Liver (tissue), 8 donors: ENCODE measurements at regions not wholly inside any gene's neighbourhood (a gene's known extent, or its start where the extent isn't known, plus 50 kb on each side); places are given as distances from the start of the nearest gene placed in this dataset.

Source experiments
- DNase-seq: peaks from one replicate; pipeline ENCODE4 v3.0.0-alpha.2; 2017; ENCODE audit warnings: low spot score
- H3K27ac ChIP-seq, 2 donors: one replicate each; pipeline ENCODE4 v1.7.0; 2013; ENCODE audit warnings: inconsistent platforms in 2 of 2, low read length in 2 of 2, control low read depth in 1 of 2, low read depth in 1 of 2, mild to moderate bottlenecking in 1 of 2
- H3K27me3 ChIP-seq, 4 donors: one replicate each; pipeline versions ENCODE4 v1.6.1 to v1.7.0; 2013; ENCODE audit warnings: low read length in 3 of 4, inconsistent platforms in 1 of 4, mild to moderate bottlenecking in 1 of 4, moderate library complexity in 1 of 4; ENCODE audit not compliant: control insufficient read depth in 4 of 4, insufficient read depth in 4 of 4
- H3K36me3 ChIP-seq, 4 donors: one replicate each; pipeline versions ENCODE4 v1.6.1 to v1.7.0; 2013; ENCODE audit warnings: low read length in 3 of 4, mild to moderate bottlenecking in 3 of 4, low read depth in 1 of 4, moderate library complexity in 1 of 4; ENCODE audit not compliant: control insufficient read depth in 4 of 4, insufficient read depth in 3 of 4
- H3K4me1 ChIP-seq, 4 donors: one replicate each; pipeline versions ENCODE4 v1.6.1 to v1.7.0; 2013; ENCODE audit warnings: low read length in 3 of 4, mild to moderate bottlenecking in 3 of 4, moderate library complexity in 1 of 4; ENCODE audit not compliant: control insufficient read depth in 4 of 4, insufficient read depth in 4 of 4
- H3K4me3 ChIP-seq, 3 donors: one replicate each; pipeline versions ENCODE4 v1.6.1 to v1.7.0; 2013; ENCODE audit warnings: low read length in 3 of 3, control low read depth in 1 of 3, low read depth in 1 of 3, mild to moderate bottlenecking in 1 of 3
- H3K9ac ChIP-seq, 2 donors: one replicate each; pipeline ENCODE4 v1.7.0; 2013; ENCODE audit warnings: low read length in 2 of 2, mild to moderate bottlenecking in 2 of 2, moderate library complexity in 2 of 2, control low read depth in 1 of 2, low read depth in 1 of 2
- H3K9me3 ChIP-seq, 4 donors: one replicate each; pipeline versions ENCODE4 v1.6.1 to v1.7.0; 2013; ENCODE audit warnings: low read length in 3 of 4; ENCODE audit not compliant: control insufficient read depth in 4 of 4
- ATF3 ChIP-seq: IDR thresholded peaks from 2 replicates; pipeline ENCODE4 v1.6.1; 2016; ENCODE audit warnings: antibody characterized with exemption
- CTCF ChIP-seq: fragments of 150-350 bp; IDR thresholded peaks from 2 replicates; pipeline ENCODE4 v1.5.1; 2017; ENCODE audit warnings: improper control_type of control experiment, low read depth, low read length; ENCODE audit not compliant: missing input control
- EGR1 ChIP-seq, 2 donors: IDR thresholded peaks; 2 replicates each; pipeline ENCODE4 v1.6.1; 2016 to 2018; ENCODE audit warnings: antibody characterized with exemption in 2 of 2, low read depth in 2 of 2
- FOXA1 ChIP-seq: IDR thresholded peaks from 2 replicates; pipeline ENCODE4 v1.6.1; 2016; ENCODE audit warnings: antibody characterized with exemption
- FOXA2 ChIP-seq: IDR thresholded peaks from 2 replicates; pipeline ENCODE4 v1.6.1; 2016; ENCODE audit warnings: antibody characterized with exemption
- GABPA ChIP-seq, 2 donors: IDR thresholded peaks in 1 of 2; conservative IDR thresholded peaks in 1 of 2; 2 replicates each; pipeline ENCODE4 v1.6.1; 2016; ENCODE audit warnings: antibody characterized with exemption in 2 of 2, mild to moderate bottlenecking in 1 of 2, moderate library complexity in 1 of 2
- HNF4G ChIP-seq: IDR thresholded peaks from 2 replicates; pipeline ENCODE4 v1.6.1; 2016; ENCODE audit warnings: antibody characterized with exemption
- JUND ChIP-seq, 2 donors: IDR thresholded peaks; 2 replicates each; pipeline ENCODE4 v1.6.1; 2016; ENCODE audit warnings: antibody characterized with exemption in 2 of 2
- MAX ChIP-seq: IDR thresholded peaks from 2 replicates; pipeline ENCODE4 v1.6.1; 2016; ENCODE audit warnings: antibody characterized with exemption
- NR2F2 ChIP-seq: IDR thresholded peaks from 2 replicates; pipeline ENCODE4 v1.6.1; 2016; ENCODE audit warnings: antibody characterized with exemption
- RAD21 ChIP-seq, 2 donors: IDR thresholded peaks; 2 replicates each; pipeline ENCODE4 v1.6.1; 2016; ENCODE audit warnings: antibody characterized with exemption in 2 of 2, mild to moderate bottlenecking in 2 of 2
- REST ChIP-seq: IDR thresholded peaks from 2 replicates; pipeline ENCODE4 v1.6.1; 2016; ENCODE audit warnings: antibody characterized with exemption, mild to moderate bottlenecking
- RXRA ChIP-seq, 2 donors: IDR thresholded peaks; 2 replicates each; pipeline ENCODE4 v1.6.1; 2017 to 2018; ENCODE audit warnings: antibody characterized with exemption in 2 of 2, mild to moderate bottlenecking in 1 of 2
- SP1 ChIP-seq: IDR thresholded peaks from 2 replicates; pipeline ENCODE4 v1.6.1; 2018; ENCODE audit warnings: antibody characterized with exemption, mild to moderate bottlenecking
- TAF1 ChIP-seq: conservative IDR thresholded peaks from 2 replicates; pipeline ENCODE4 v1.6.1; 2016; ENCODE audit warnings: antibody characterized with exemption, mild to moderate bottlenecking
- YY1 ChIP-seq: IDR thresholded peaks from 2 replicates; pipeline ENCODE4 v1.6.1; 2016; ENCODE audit warnings: antibody characterized with exemption, mild to moderate bottlenecking
- ZBTB33 ChIP-seq: IDR thresholded peaks from 2 replicates; pipeline ENCODE4 v1.6.1; 2016; ENCODE audit warnings: antibody characterized with exemption
- WGBS: extraction: QIAGEN DNeasy Blood & Tissue Kit; methylation state at CpG from one replicate; pipeline ENCODE4 v1.1.7; 2013; 5-methylcytosine and 5-hydroxymethylcytosine counted together
- donor health status: healthy.
- donor health status: healthy.
- donor health status: healthy.
- donor health status: healthy.
- donor health status: healthy.

- Histone ChIP-seq H3K4me1 (no peaks in the 10 kb centered on the region), H3K9ac (no peak overlapping the region), H3K27me3 (peaks cover 0 to 4% (median 2%) of the 10 kb centered on the region in 4 donors), H3K36me3 (no peaks in the 10 kb centered on the region), H3K27ac (no peak overlapping the region), H3K9me3 (peaks cover 0 to 7% (median 1%) of the 10 kb centered on the region in 4 donors), H3K4me3 (no peak overlapping the region)
- TF ChIP-seq MAX, result no peak
- no peak for TF ChIP-seq GABPA (IDR thresholded peaks at IDR 0.05 in 1 of 2, conservative IDR thresholded peaks at IDR 0.05 in 1 of 2)
- TF ChIP-seq RAD21 (IDR thresholded peaks at IDR 0.05), result no peak
- peak in 1 of 2 donors; percentile 25 for TF ChIP-seq JUND (IDR thresholded peaks at IDR 0.05)
- 40% methylated on average over 2 of the region's 2 CpGs for WGBS
- no peak for DNase-seq
These were observed 58.2 kb upstream of the HS3ST4 start for GRCh38 chr16:25633549-25633948.

- DNase-seq, result no peak
- TF ChIP-seq TAF1, result no peak
- TF ChIP-seq MAX, result no peak
- TF ChIP-seq RXRA (IDR thresholded peaks at IDR 0.05), result no peak
- no peak for TF ChIP-seq NR2F2
- TF ChIP-seq FOXA1, result no peak
- TF ChIP-seq JUND (IDR thresholded peaks at IDR 0.05), result no peak
- TF ChIP-seq FOXA2, result no peak
- TF ChIP-seq ZBTB33, result no peak
- no peak for TF ChIP-seq ATF3
- no peak for TF ChIP-seq CTCF
- no peak for TF ChIP-seq HNF4G
- no peak for TF ChIP-seq SP1
- TF ChIP-seq EGR1 (IDR thresholded peaks at IDR 0.05; ENCODE audit: low read depth in 2 of 2), result no peak
- TF ChIP-seq GABPA (IDR thresholded peaks at IDR 0.05 in 1 of 2, conservative IDR thresholded peaks at IDR 0.05 in 1 of 2), result no peak
- no peak for TF ChIP-seq REST
- TF ChIP-seq YY1, result no peak
- TF ChIP-seq RAD21 (IDR thresholded peaks at IDR 0.05), result no peak
- Histone ChIP-seq H3K4me3 (no peak overlapping the region), H3K9me3 (peaks cover 0 to 10% (median 1%) of the 10 kb centered on the region in 4 donors), H3K4me1 (no peaks in the 10 kb centered on the region), H3K36me3 (no peaks in the 10 kb centered on the region), H3K27ac (no peak overlapping the region), H3K9ac (no peak overlapping the region), H3K27me3 (peaks cover 0 to 4% (median 2%) of the 10 kb centered on the region in 4 donors)
- WGBS, result 76% methylated on average over 2 of the region's 2 CpGs
These were observed 63.0 kb upstream of the HS3ST4 start for GRCh38 chr16:25628766-25629165.
